ENCODE measurements at regions not wholly inside any gene's neighbourhood (a gene's known extent, or its start where the extent isn't known, plus 50 kb on each side); places are given as distances from the start of the nearest gene placed in this dataset.

GRCh38 chr2:49532702-49533101, 378.4 kb upstream of the FSHR start:
- no peak for TF ChIP-seq EZH2 (IDR thresholded peaks at IDR 0.05; ENCODE audit: borderline replicate concordance, low read length)
- TF ChIP-seq, protein P1, sequence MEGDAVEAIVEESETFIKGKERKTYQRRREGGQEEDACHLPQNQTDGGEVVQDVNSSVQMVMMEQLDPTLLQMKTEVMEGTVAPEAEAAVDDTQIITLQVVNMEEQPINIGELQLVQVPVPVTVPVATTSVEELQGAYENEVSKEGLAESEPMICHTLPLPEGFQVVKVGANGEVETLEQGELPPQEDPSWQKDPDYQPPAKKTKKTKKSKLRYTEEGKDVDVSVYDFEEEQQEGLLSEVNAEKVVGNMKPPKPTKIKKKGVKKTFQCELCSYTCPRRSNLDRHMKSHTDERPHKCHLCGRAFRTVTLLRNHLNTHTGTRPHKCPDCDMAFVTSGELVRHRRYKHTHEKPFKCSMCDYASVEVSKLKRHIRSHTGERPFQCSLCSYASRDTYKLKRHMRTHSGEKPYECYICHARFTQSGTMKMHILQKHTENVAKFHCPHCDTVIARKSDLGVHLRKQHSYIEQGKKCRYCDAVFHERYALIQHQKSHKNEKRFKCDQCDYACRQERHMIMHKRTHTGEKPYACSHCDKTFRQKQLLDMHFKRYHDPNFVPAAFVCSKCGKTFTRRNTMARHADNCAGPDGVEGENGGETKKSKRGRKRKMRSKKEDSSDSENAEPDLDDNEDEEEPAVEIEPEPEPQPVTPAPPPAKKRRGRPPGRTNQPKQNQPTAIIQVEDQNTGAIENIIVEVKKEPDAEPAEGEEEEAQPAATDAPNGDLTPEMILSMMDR (IDR thresholded peaks at IDR 0.05; ENCODE audit: low read length), result no peak

All from OCI-LY1 (cell line).